Astrocyte of the cerebellum (primary cell): ENCODE measurements at regions not wholly inside any gene's neighbourhood (a gene's known extent, or its start where the extent isn't known, plus 50 kb on each side); places are given as distances from the start of the nearest gene placed in this dataset.
"Not testable (repeated sequence)": the region's sequence is repeated elsewhere in the genome, so short reads cannot be mapped to it uniquely, and the experiment has no call there.

Source experiments
- DNase-seq: peaks from one replicate; pipeline ENCODE4 v3.0.0-alpha.2; 2011; ENCODE audit warnings: low read depth
- H3K4me3 ChIP-seq: 2 replicates; pipeline ENCODE4 v1.5.1; 2011; ENCODE audit warnings: mild to moderate bottlenecking, low read depth, low read length, moderate library complexity
- CTCF ChIP-seq: IDR thresholded peaks from 2 replicates; pipeline ENCODE4 v1.5.1; 2012; ENCODE audit warnings: low read length, low read depth, moderate library complexity, mild to moderate bottlenecking; ENCODE audit errors: missing control alignments
- in situ Hi-C: cut with HindIII; loops from 2 replicates; pipeline ENCODE4 v1.10.0; 2017; ENCODE audit warnings: low sequenced_read_pairs

GRCh38 chr14:105708251-105709134 lies 182.1 kb downstream of the TMEM121 start:
- DNase-seq, in situ Hi-C loops, H3K4me3 ChIP-seq: not testable (repeated sequence)

GRCh38 chr14:105709281-105710118 lies 183.1 kb downstream of the TMEM121 start:
- H3K4me3 ChIP-seq: no peak overlapping the region
- no peak for DNase-seq
- no peak for TF ChIP-seq CTCF
- in situ Hi-C loops: no loop called here

GRCh38 chr14:105710119-105711043 lies 184.0 kb downstream of the TMEM121 start:
- no peak overlapping the region for H3K4me3 ChIP-seq
- DNase-seq: no peak
- in situ Hi-C loops: no loop called here
- TF ChIP-seq CTCF: no peak

GRCh38 chr14:105711044-105711620 lies 184.7 kb downstream of the TMEM121 start:
- in situ Hi-C loops: no loop called here
- no peak for TF ChIP-seq CTCF
- DNase-seq: no peak
- no peak overlapping the region for H3K4me3 ChIP-seq

GRCh38 chr14:105711841-105712460 lies 185.6 kb downstream of the TMEM121 start:
- in situ Hi-C loops: no loop called here
- no peak for TF ChIP-seq CTCF
- H3K4me3 ChIP-seq: no peak overlapping the region
- no peak for DNase-seq

- DNase-seq, in situ Hi-C loops, H3K4me3 ChIP-seq: not testable (repeated sequence)
These were observed 186.3 kb downstream of the TMEM121 start for GRCh38 chr14:105712670-105713069.

GRCh38 chr14:105713160-105713559 lies 186.8 kb downstream of the TMEM121 start:
- DNase-seq, H3K4me3 ChIP-seq, in situ Hi-C loops: not testable (repeated sequence)

- H3K4me3 ChIP-seq, in situ Hi-C loops, DNase-seq: not testable (repeated sequence)
These were observed 187.5 kb downstream of the TMEM121 start for GRCh38 chr14:105713836-105714235.

- H3K4me3 ChIP-seq, DNase-seq, in situ Hi-C loops: not testable (repeated sequence)
These were observed 192.4 kb downstream of the TMEM121 start for GRCh38 chr14:105718787-105719186.

GRCh38 chr14:105720106-105720505 lies 193.7 kb downstream of the TMEM121 start:
- DNase-seq, H3K4me3 ChIP-seq, in situ Hi-C loops: not testable (repeated sequence)

GRCh38 chr14:105720852-105721601 lies 194.6 kb downstream of the TMEM121 start:
- DNase-seq, H3K4me3 ChIP-seq, in situ Hi-C loops: not testable (repeated sequence)
